B cell (primary cell): ENCODE measurements at regions not wholly inside any gene's neighbourhood (a gene's known extent, or its start where the extent isn't known, plus 50 kb on each side); places are given as distances from the start of the nearest gene placed in this dataset.

Experiments
- ATAC-seq: fragments of 200-7000 bp; cut with Tn5 transposase; one replicate; pipeline ENCODE4 v1.10.0; 2021; ENCODE audit warnings: low read depth, mild to moderate bottlenecking, moderate number of reproducible peaks, moderate library complexity
- CTCF ChIA-PET: fragments of 350-600 bp; sonication (Branson Sonifier 250); formaldehyde crosslinking; loops from one replicate; lab custom pipeline; 2021; ENCODE audit warnings: antibody characterized with exemption, inconsistent platforms; lab: Charles Lee
- POLR2A ChIA-PET: fragments of 350-600 bp; sonication (Branson Sonifier 250); formaldehyde crosslinking; loops from one replicate; lab custom pipeline; 2021; ENCODE audit warnings: antibody characterized with exemption; lab: Charles Lee
- DNase-seq: peaks from one replicate; pipeline ENCODE4 v3.0.0; 2013
- H2AFZ ChIP-seq: 2 replicates; pipeline ENCODE4 v1.6.1; 2012; ENCODE audit warnings: mild to moderate bottlenecking, low read depth, low read length; ENCODE audit not compliant: insufficient read depth, poor library complexity, severe bottlenecking
- H3K27ac ChIP-seq, 2 donors: 1 replicate in 1 of 2; 2 replicates in 1 of 2; pipeline ENCODE4 v1.5.1; 2012 to 2013; ENCODE audit warnings: low read length in 2 of 2, mild to moderate bottlenecking in 2 of 2, moderate library complexity in 1 of 2
- H3K27me3 ChIP-seq, 4 experiments: fragments of 200-600 bp in 1 of 4; sonication (generic) in 1 of 4; replicated peaks in 1 of 4; 1 replicate in 2 of 4; 2 replicates in 2 of 4; pipeline versions ENCODE4 v1.6.1 to v1.7.0; 2013 to 2016; ENCODE audit warnings: low read length in 3 of 4, mild to moderate bottlenecking in 2 of 4, mixed read lengths in 1 of 4, moderate library complexity in 1 of 4; ENCODE audit not compliant: insufficient read depth in 4 of 4, control insufficient read depth in 3 of 4; ENCODE audit errors: control extremely low read depth in 1 of 4
- H3K36me3 ChIP-seq, 2 experiments: replicated peaks in 1 of 2; 1 replicate in 1 of 2; 2 replicates in 1 of 2; pipeline versions ENCODE4 v1.6.1 to v1.7.1; 2013; ENCODE audit warnings: low read length in 1 of 2; ENCODE audit not compliant: insufficient read depth in 2 of 2, control insufficient read depth in 1 of 2; ENCODE audit errors: control extremely low read depth in 1 of 2, extremely low read depth in 1 of 2
- H3K4me1 ChIP-seq, 2 donors: fragments of 200-600 bp in 1 of 2; sonication (generic) in 1 of 2; 1 replicate in 1 of 2; 2 replicates in 1 of 2; pipeline versions ENCODE4 v1.5.1 to v1.6.1; 2013 to 2017; ENCODE audit warnings: low read length in 2 of 2; ENCODE audit not compliant: control insufficient read depth in 2 of 2, insufficient read depth in 2 of 2
- H3K4me2 ChIP-seq: replicated peaks from 2 replicates; pipeline ENCODE3; 2012; ENCODE audit warnings: mild to moderate bottlenecking, low read depth, low read length; ENCODE audit not compliant: poor library complexity, severe bottlenecking
- H3K4me3 ChIP-seq, 5 experiments: fragments of 200-600 bp in 1 of 5; sonication (generic) in 1 of 5; 1 replicate in 3 of 5; 2 replicates in 2 of 5; pipeline versions ENCODE4 v1.5.1 to v1.7.0; 2011 to 2016; ENCODE audit warnings: low read length in 4 of 5, mild to moderate bottlenecking in 4 of 5, low read depth in 2 of 5, control low read depth in 1 of 5, moderate library complexity in 1 of 5; ENCODE audit not compliant: insufficient read depth in 1 of 5; ENCODE audit errors: control extremely low read depth in 1 of 5, extremely low read depth in 1 of 5
- H3K79me2 ChIP-seq: fragments of 200-600 bp; sonication (generic); one replicate; pipeline ENCODE4 v1.6.0; 2016; ENCODE audit warnings: low read length; ENCODE audit not compliant: control insufficient read depth, insufficient read depth
- H3K9ac ChIP-seq: fragments of 200-600 bp; sonication (generic); 2 replicates; pipeline ENCODE4 v1.6.1; 2017; ENCODE audit warnings: mild to moderate bottlenecking, low read length, moderate library complexity
- H3K9me3 ChIP-seq, 3 donors: one replicate each; pipeline versions ENCODE4 v1.6.1 to v1.7.1; 2013; ENCODE audit warnings: low read length in 2 of 3; ENCODE audit not compliant: control insufficient read depth in 2 of 3, insufficient read depth in 1 of 3; ENCODE audit errors: control extremely low read depth in 1 of 3
- H4K20me1 ChIP-seq: 2 replicates; pipeline ENCODE4 v1.6.0; 2012; ENCODE audit warnings: mild to moderate bottlenecking, low read length; ENCODE audit not compliant: insufficient read depth, control insufficient read depth, poor library complexity, severe bottlenecking
- H3K27ac Mint-ChIP-seq: one replicate; pipeline ENCODE4 v1.8.0; 2021; ENCODE audit warnings: mixed read lengths
- H3K27me3 Mint-ChIP-seq: one replicate; pipeline ENCODE4 v1.8.0; 2021; ENCODE audit warnings: mixed read lengths
- H3K4me1 Mint-ChIP-seq: one replicate; pipeline ENCODE4 v1.8.0; 2021; ENCODE audit warnings: mixed read lengths
- H3K4me3 Mint-ChIP-seq: one replicate; pipeline ENCODE4 v1.8.0; 2021; ENCODE audit warnings: mixed read lengths
- H3K9me3 Mint-ChIP-seq: one replicate; pipeline ENCODE4 v1.8.0; 2022; ENCODE audit warnings: mixed read lengths; ENCODE audit not compliant: insufficient read depth
- EZH2 ChIP-seq: IDR thresholded peaks from 2 replicates; pipeline ENCODE4 v1.6.1; 2012; ENCODE audit warnings: borderline replicate concordance, low read depth, mild to moderate bottlenecking, moderate library complexity, low read length; ENCODE audit not compliant: insufficient read depth, poor library complexity, severe bottlenecking
- WGBS: methylation state at CpG from one replicate; pipeline ENCODE4 v1.1.5; 2013; ENCODE audit warnings: missing lambda C conversion rate; ENCODE audit not compliant: insufficient coverage; 5-methylcytosine and 5-hydroxymethylcytosine counted together
- intact Hi-C: fragments of 100-400 bp; cut with micrococcal nuclease; formaldehyde crosslinking; loops from one replicate; pipeline ENCODE4 v1.10.0; 2022
- TF ChIP-seq, protein P1 (sequence below): fragments of 200-600 bp; IDR thresholded peaks from one replicate; pipeline ENCODE4 v1.8.0; 2022; ENCODE audit warnings: antibody characterized with exemption, mild to moderate bottlenecking

DNA sequence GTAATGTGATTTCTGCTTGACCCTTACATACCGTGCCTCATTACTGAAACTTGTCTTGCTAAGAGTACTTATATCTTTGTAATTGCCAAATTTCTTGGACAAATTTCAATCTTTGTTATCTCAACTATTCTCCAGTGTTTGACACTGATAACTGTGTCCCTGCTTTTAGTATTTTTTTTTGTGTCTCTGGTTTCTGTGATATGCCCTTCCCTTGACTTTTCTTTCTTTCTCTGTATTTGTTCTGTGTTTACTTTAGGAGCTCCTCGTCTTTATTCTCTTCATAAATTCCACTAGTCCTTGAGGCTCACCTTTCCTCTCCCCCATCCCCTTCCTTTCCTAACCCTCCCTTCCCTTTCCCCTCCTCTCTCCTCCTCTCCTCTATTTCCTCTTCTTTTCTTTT lies 123.7 kb upstream of the FBXL17 start:
- Histone ChIP-seq H3K4me2 (no peak overlapping the region), H3K27me3 (peaks cover 0 to 3% (median 0%) of the 10 kb centered on the region in 4 experiments), H2AFZ (no peak overlapping the region), H3K9ac (no peak overlapping the region), H3K9me3 (peaks cover 0 to 3% (median 0%) of the 10 kb centered on the region in 3 donors), H3K27ac (no peak overlapping the region), H3K4me1 (no peaks in the 10 kb centered on the region), H3K79me2 (no peaks in the 10 kb centered on the region), H3K4me3 (no peak overlapping the region), H4K20me1 (no peaks in the 10 kb centered on the region), H3K36me3 (no peaks in the 10 kb centered on the region)
- ChIA-PET CTCF (no interaction called here), POLR2A (no interaction called here)
- ATAC-seq (no peak), DNase-seq (no peak)
- Mint-ChIP-seq H3K27ac (no peak overlapping the region), H3K4me3 (no peak overlapping the region), H3K9me3 (peaks cover 5% of the 10 kb centered on the region), H3K4me1 (no peaks in the 10 kb centered on the region), H3K27me3 (peaks cover 10% of the 10 kb centered on the region)
- TF ChIP-seq, protein P1, sequence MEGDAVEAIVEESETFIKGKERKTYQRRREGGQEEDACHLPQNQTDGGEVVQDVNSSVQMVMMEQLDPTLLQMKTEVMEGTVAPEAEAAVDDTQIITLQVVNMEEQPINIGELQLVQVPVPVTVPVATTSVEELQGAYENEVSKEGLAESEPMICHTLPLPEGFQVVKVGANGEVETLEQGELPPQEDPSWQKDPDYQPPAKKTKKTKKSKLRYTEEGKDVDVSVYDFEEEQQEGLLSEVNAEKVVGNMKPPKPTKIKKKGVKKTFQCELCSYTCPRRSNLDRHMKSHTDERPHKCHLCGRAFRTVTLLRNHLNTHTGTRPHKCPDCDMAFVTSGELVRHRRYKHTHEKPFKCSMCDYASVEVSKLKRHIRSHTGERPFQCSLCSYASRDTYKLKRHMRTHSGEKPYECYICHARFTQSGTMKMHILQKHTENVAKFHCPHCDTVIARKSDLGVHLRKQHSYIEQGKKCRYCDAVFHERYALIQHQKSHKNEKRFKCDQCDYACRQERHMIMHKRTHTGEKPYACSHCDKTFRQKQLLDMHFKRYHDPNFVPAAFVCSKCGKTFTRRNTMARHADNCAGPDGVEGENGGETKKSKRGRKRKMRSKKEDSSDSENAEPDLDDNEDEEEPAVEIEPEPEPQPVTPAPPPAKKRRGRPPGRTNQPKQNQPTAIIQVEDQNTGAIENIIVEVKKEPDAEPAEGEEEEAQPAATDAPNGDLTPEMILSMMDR, result no peak
- no peak for TF ChIP-seq EZH2
- intact Hi-C loops, result no loop called here
- no CpG with 5 or more reads among the region's 2 CpGs for WGBS

DNA sequence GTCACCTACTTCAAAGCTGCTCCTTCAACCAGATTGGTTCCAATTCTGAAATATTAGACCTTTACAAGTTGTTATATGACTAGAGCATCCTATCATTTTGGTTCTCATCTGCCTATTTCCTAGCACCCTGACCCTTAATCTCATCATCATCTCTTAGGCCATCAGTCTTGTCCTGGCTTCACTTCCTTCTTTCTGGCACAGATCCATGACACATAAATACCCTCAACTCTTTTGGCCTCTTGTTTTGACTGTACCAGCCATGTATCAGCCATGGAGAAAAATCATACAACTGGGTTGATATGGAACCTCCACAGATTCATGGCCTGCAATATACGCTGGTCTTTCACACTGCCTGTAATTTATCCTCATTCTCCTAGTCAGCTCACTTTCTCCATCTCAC lies 123.1 kb upstream of the FBXL17 start:
- Histone ChIP-seq H3K36me3 (no peaks in the 10 kb centered on the region), H3K27me3 (peaks cover 0 to 3% (median 0%) of the 10 kb centered on the region in 4 experiments), H3K4me3 (no peak overlapping the region), H3K4me1 (no peaks in the 10 kb centered on the region), H4K20me1 (no peaks in the 10 kb centered on the region), H3K79me2 (no peaks in the 10 kb centered on the region), H2AFZ (no peak overlapping the region), H3K4me2 (no peak overlapping the region), H3K9me3 (peaks cover 0 to 8% (median 0%) of the 10 kb centered on the region in 3 donors), H3K27ac (no peak overlapping the region), H3K9ac (no peak overlapping the region)
- intact Hi-C loops, result no loop called here
- H3K27me3 Mint-ChIP-seq, result peaks cover 7% of the 10 kb centered on the region
- H3K4me1 Mint-ChIP-seq, result no peaks in the 10 kb centered on the region
- no peak overlapping the region for H3K4me3 Mint-ChIP-seq
- no peak for TF ChIP-seq EZH2
- TF ChIP-seq, protein P1, result no peak
- ATAC-seq, result no peak
- 100% methylated on average over 1 of the region's 1 CpG for WGBS
- ChIA-PET POLR2A (no interaction called here), CTCF (no interaction called here)
- no peak for DNase-seq
- peaks cover 5% of the 10 kb centered on the region for H3K9me3 Mint-ChIP-seq
- no peak overlapping the region for H3K27ac Mint-ChIP-seq
